HG03097 (cell line): ENCODE measurements at regions not wholly inside any gene's neighbourhood (a gene's known extent, or its start where the extent isn't known, plus 50 kb on each side); places are given as distances from the start of the nearest gene placed in this dataset.
"Not testable (repeated sequence)": the region's sequence is repeated elsewhere in the genome, so short reads cannot be mapped to it uniquely, and the experiment has no call there.

Experiments
- ATAC-seq: cut with Tn5 transposase; IDR thresholded peaks from one replicate; pipeline ENCODE4 v1.9.1; 2021; ENCODE audit not compliant: unreplicated experiment, low FRiP score

DNA sequence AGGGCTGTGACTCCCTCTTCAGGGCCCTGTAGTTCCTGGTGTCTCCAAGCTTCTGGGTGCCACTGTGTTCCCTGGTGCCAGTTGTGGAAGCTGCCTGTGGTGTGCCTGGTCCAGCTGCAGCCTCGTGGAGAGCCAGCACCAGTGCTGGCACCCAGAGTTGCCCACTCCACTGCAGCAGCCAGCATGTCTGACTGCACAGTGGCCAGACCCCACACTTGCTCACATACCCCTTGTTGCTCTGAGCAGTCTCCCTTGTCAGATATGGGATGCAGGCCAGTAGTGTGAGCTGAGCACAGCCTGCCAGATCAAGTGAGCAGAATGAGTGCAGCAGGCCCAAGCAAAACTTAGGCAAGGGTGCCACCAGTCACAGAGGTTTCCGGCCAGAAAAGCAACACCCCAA lies 108.6 kb downstream of the ZMAT1 start:
- no peak for ATAC-seq

DNA sequence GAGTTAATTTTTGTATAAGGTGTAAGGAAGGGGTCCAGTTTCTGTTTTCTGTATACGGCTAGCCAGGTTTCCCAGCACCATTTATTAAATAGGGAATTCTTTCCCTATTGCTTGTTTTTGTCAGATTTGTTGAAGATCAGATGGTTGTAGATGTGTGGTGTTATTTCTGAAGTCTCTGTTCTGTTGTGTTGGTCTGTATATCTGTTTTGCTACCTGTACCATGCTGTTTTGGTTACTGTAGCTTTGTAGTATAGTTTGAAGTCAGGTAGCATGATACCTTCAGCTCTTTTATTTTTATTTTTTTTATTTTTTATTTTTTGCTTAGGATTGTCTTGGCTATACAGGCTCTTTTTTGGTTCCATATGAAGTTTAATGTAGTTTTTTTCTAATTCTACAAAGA lies 114.1 kb downstream of the ZMAT1 start:
- not testable (repeated sequence) for ATAC-seq

GRCh38 chrX:101813200-101813599 lies 118.6 kb downstream of the ZMAT1 start:
- ATAC-seq: no peak

- no peak for ATAC-seq
These were observed 128.4 kb downstream of the ZMAT1 start for GRCh38 chrX:101803451-101803850.

DNA sequence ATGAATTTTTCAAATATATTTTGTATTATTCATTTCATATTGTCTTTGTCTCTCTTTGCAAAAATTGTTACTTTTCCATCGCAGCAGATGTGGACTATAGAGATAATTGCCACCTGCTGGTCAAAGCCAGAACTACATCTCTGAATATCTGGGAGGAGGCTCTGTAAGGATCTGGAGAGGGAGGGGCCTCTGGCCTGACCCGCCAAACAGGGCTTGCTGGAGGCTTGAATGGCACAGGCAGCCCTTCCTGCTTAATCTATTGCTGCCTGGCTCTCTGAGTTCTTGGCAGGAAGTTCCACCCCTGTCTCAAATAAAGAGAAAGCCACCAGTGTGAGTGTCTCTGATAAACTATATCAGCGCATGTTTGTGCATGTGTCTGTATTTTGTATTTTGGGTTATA lies 132.4 kb downstream of the ZMAT1 start:
- peak; percentile 99 for ATAC-seq

DNA sequence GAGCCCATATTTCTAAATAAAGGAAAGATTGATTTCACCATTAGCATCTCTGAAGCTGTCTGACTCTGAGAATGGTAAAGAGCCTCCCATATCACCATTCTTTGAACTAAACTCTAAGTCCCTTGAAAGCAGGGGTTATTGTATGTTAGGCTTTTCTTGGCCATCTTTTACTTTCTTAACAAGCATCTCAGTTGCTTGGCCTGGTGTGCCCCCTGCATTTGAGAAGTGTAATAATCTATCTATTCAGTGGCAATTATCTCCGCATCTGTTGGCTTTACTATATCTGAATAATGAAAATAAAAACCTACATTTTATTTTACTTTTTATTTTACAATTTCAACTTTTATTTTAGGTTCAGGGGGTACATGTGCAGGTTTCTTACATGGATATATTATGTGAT lies 128.3 kb upstream of the ARMCX2 start:
- ATAC-seq: no peak

- no peak for ATAC-seq
These were observed 125.5 kb upstream of the ARMCX2 start for GRCh38 chrX:101785142-101785541.

DNA sequence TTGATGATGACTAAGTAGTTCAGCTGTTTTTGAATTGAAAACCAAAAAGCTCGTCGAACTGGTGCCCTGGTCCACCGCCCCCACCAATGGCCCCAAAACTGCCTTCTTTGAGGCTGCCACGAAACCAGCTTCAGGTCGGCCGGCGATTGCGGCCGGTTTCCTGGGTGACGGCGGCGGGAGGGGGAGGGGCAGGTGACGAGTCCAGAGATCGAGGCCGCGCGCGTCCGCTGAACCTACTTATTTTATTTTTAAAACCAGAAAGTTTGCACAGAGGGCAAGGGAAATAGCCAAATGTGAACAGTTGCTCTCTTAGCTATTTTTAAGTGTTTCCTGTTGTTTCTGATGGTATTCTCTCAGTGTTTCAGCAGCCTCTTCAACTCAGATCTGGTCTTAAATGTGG lies 120.8 kb upstream of the ARMCX2 start:
- not testable (repeated sequence) for ATAC-seq

- ATAC-seq: peak; percentile 99
These were observed 114.7 kb upstream of the ARMCX2 start for GRCh38 chrX:101774340-101774739.

DNA sequence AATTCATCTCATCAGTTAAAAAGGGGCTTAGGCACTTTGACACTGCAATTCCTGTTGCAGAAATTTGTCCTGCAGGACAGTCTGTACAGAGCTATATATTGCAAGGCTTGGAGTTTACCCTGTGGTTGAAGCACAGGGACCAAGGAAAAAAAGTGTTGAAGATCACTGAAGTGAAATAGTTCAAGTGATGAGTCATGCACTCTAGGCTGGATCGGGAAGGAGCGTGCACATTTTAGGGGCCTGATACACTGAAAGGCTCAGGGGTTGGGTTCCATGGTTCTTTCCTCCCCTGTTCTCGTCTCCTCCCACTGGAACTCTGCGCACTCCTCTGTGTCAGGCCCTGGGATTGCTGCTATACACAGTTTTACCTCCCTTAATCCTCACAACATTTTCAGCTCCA lies 104.9 kb upstream of the ARMCX2 start:
- no peak for ATAC-seq

DNA sequence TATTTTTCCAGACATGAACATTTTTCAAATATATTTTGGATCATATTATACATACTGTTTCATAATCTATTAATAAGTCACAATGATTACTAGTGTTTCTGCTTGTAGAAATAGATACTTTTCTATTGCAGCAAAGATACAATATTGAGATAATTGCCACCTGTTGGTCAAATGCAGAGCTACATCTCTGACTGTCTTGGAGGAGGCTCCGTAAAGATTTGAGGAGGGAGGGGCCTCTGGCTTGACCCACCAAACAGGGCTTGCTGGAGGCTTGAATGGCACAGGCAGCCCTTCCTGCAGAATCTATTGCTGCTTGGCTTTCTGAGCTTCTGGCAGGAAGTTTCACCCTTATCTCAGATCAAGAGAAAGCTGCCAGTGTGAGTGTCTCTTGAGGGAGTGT lies 99.3 kb upstream of the ARMCX2 start:
- ATAC-seq: peak; percentile 83

DNA sequence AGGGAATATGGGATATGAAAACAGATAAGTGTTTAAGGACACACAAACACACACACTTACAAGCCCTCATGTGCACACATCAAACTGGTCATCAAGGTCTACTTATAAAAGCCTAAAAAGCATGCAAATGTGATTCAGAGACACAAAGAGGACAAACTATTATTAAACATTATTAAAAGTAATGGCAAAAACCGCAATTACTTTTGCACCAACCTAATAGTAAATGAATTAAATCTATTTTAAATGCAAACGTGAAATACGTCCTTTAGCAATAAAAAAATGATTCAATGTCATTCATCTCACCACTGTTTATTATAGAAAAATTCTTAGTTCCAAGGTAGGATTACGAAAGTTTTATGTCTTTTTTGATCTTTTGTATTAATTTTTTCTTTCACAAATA lies 91.1 kb upstream of the ARMCX2 start:
- no peak for ATAC-seq

DNA sequence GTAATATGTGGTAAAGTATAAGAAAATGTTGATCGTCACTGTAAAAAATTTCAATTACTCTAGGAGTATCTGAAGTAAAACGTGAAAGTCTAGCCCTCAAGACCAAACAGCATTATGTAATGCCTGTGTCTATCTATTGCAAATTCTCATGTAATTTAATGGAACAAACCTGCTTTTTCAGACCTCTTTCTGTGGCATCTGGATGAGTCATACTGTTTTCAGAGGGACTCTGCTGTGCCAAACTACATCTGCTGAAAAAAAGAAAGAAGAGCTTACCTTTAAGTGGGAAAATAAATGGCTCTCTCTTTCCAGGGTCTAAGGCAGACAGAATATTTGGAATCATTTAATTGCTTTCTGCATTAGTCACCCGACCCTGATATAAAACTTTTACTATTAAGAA lies 89.8 kb upstream of the ARMCX2 start:
- no peak for ATAC-seq

DNA sequence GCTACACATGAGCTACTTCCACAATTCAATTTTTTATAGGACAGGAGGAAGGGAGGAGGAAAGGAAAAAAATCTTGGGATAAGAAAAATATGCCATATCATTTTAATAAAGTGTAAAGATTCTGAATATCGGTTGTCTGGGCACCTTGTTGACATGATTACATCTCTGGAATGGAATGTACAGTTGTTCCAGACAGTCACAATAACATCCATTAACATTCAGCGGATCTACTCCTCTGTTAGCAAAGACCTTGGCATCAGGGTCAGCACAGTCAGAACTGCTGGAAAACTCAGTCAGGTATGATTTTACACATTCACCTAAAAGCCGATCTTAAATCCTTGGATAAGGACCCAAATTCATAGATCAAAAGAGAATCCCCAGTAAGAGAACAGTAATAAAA lies 85.4 kb upstream of the ARMCX2 start:
- no peak for ATAC-seq

DNA sequence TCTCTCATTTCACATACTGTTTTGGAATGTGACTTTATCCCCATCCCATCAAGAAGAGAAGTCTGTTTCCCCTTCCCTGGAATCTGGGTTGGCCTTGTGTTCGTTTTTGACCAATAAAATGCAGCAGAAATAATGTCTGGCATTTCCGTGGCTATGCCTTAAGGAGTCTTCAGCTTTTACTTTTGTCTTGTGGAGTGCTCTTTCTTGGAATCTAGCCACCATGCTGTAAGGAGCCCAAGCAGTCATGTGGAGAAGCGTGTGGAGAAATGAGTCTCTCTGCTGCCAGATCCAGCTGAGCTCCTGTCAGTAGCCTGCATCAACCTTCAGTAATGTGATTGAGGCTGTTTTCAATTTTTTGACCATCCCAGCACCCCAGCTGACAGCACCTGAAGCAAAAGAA lies 84.4 kb upstream of the ARMCX2 start:
- ATAC-seq: no peak

- ATAC-seq: no peak
These were observed 81.0 kb upstream of the ARMCX2 start for GRCh38 chrX:101740642-101741041.

GRCh38 chrX:101738867-101739266 lies 79.2 kb upstream of the ARMCX2 start:
- ATAC-seq: not testable (repeated sequence)

GRCh38 chrX:101738411-101738810 lies 78.8 kb upstream of the ARMCX2 start:
- not testable (repeated sequence) for ATAC-seq

- ATAC-seq: no peak
These were observed 77.0 kb upstream of the ARMCX2 start for GRCh38 chrX:101736651-101737050.

DNA sequence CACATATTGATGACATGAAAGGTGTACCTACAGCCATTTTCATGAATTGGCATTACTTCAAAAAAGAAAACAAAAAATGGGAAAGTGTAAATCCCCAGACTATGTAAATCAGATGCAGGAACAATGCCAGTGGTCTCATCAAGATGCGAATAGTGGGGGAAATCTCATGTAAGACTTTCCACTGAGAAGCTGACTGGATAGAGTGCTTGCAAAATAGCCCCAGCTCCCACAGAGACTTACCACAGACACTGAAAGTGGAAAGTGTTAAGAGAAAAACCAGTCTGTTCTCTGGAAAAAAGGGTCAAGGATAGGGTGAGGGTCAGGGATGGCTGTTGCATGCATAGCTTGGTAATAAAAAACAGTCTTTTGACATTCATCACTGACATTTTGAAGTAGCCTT lies 73.2 kb upstream of the ARMCX2 start:
- no peak for ATAC-seq

- no peak for ATAC-seq
These were observed 70.3 kb upstream of the ARMCX2 start for GRCh38 chrX:101729986-101730385.
